ENCODE measurements at regions not wholly inside any gene's neighbourhood (a gene's known extent, or its start where the extent isn't known, plus 50 kb on each side); places are given as distances from the start of the nearest gene placed in this dataset.

GRCh38 chr4:159787901-159788300 is 685.0 kb downstream of the RAPGEF2 start:
- no TSS peak for BruUV-seq (replicated peaks)
- no peak for DNase-seq (ENCODE audit: low read depth, low spot score)
- CTCF ChIA-PET: no interaction called here

More at GRCh38 chr4:159787901-159788300, 685.0 kb downstream of the RAPGEF2 start:
- Histone ChIP-seq H3K79me2 (ENCODE audit: control insufficient read depth, insufficient read depth, low read length) (no peaks in the 10 kb centered on the region), H3K9ac (ENCODE audit: control insufficient read depth, insufficient read depth, low read length) (no peak overlapping the region), H2AFZ (ENCODE audit: control insufficient read depth, low read depth, low read length) (no peak overlapping the region), H3K9me3 (replicated peaks; ENCODE audit: control insufficient read depth, insufficient read depth, low read length) (no peaks in the 10 kb centered on the region), H4K20me1 (ENCODE audit: control insufficient read depth, insufficient read depth) (no peaks in the 10 kb centered on the region), H3K4me3 (no peak overlapping the region), H3K27me3 (replicated peaks in 1 of 2; ENCODE audit: control insufficient read depth in 2 of 2, insufficient read depth in 2 of 2, low read length in 1 of 2) (no peaks in the 10 kb centered on the region), H3K4me1 (ENCODE audit: control insufficient read depth, insufficient read depth, low read length) (no peaks in the 10 kb centered on the region), H3K4me2 (ENCODE audit: control insufficient read depth, insufficient read depth) (no peak overlapping the region), H3K27ac (ENCODE audit: control insufficient read depth, insufficient read depth) (no peak overlapping the region), H3K36me3 (ENCODE audit: control insufficient read depth in 2 of 2, insufficient read depth in 2 of 2, low read length in 1 of 2) (no peaks in the 10 kb centered on the region)
- intact Hi-C loops (cut with micrococcal nuclease; ENCODE audit: unreplicated experiment) (no loop called here), in situ Hi-C loops (cut with MboI) (no loop called here)
- ChIA-PET RAD21 (ENCODE audit: unreplicated experiment) (no interaction called here), SMC1A (ENCODE audit: uncharacterized antibody, unreplicated experiment) (no interaction called here), POLR2A (interaction anchor here (0.6 kb wide), 1 partner anchor 16 kb away, joined by 3 read pairs; no protein-coding TSS in a partner anchor)
- FAIRE-seq (no peak), ATAC-seq (no peak)
- no peak for TF ChIP-seq RELA (IDR thresholded peaks at IDR 0.05; ENCODE audit: borderline replicate concordance, partially characterized antibody)
- no peak for TF ChIP-seq TARDBP (IDR thresholded peaks at IDR 0.05; ENCODE audit: borderline replicate concordance)
- no peak for TF ChIP-seq ZNF217 (IDR thresholded peaks at IDR 0.05)
- TF ChIP-seq ATF7 (IDR thresholded peaks at IDR 0.05; ENCODE audit: low read depth): no peak
- TF ChIP-seq LARP7 (IDR thresholded peaks at IDR 0.05): no peak
- no peak for TF ChIP-seq SUZ12 (IDR thresholded peaks at IDR 0.05; ENCODE audit: unreplicated experiment)
- no peak for TF ChIP-seq FOXK2 (IDR thresholded peaks at IDR 0.05)
- no peak for TF ChIP-seq ZBTB40 (IDR thresholded peaks at IDR 0.05; ENCODE audit: borderline replicate concordance)
- 44% methylated on average over 2 of the region's 2 CpGs for WGBS (ENCODE audit: insufficient coverage, insufficient replicate concordance, low lambda C conversion rate, missing lambda C conversion rate)
